Cardiac septum (tissue), 1 donor: ENCODE measurements at regions not wholly inside any gene's neighbourhood (a gene's known extent, or its start where the extent isn't known, plus 50 kb on each side); places are given as distances from the start of the nearest gene placed in this dataset.
"Not testable (repeated sequence)": the region's sequence is repeated elsewhere in the genome, so short reads cannot be mapped to it uniquely, and the experiment has no call there.

ENCODE experiments used
- DNase-seq: peaks from one replicate; pipeline ENCODE4 v3.0.0-alpha.2; 2020; ENCODE audit warnings: low spot score
- intact Hi-C: fragments of 100-400 bp; cut with DNase I; formaldehyde crosslinking; loops from one replicate; pipeline ENCODE4 v1.14.0; 2022
- donor health status: DM: no; HTN: no; CAD: no.

DNA sequence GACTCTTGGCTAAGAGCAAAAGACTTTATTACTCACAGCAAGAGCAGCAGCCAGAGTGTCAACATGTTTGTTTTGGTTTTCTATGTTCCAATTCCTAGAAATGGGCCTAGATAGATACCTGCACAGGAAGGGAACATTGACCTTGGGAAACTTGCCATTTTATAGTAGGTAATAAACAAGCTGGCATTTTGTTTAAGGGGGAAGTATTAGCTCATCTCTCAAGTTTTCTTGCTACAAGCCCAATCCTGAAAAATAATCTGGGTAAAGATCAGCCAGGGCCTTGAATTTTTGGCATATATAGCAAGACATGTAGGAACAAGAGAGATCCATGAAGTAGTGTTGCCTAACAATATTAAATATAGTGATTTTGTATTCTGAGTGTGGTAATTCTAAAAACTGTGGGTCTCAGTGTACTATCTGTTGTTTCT lies 51.4 kb upstream of the RGL1 start:
- intact Hi-C loops = no loop called here
- no peak for DNase-seq

DNA sequence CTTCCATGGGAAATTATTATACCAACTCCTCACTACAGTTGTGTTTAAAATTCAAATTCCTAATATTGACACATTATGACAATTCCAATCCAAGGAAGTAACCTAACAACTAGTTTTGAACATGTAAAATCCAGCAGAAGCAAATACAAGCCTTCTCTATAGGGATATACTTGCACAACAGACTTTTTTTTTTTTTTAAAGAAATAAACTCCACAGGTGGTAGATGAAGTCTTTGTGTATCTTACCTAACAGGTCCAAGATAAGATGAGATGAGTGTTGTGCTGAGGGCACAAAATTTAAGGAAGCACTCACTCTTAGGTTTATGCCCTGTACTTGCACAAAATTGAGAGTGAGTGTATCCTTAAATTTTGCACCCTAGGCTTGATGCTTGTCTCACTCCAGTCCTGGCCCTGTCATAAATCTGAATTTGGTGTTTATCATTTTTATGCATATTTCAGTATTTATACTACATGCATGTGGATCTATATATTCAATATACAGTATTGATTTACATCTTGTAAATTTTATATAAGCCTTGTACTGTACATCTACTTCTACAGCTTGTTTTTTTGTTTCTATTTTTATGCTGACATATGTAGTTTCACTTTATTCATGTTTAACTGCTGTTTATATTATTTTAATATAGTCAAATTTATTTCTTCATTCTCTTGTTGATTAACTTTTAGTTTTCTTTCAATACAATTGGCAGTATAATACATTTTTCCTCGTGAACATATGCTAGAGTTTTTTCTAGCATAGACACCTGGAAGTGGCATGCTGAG lies 60.6 kb upstream of the RGL1 start:
- intact Hi-C loops = no loop called here
- DNase-seq = no peak

DNA sequence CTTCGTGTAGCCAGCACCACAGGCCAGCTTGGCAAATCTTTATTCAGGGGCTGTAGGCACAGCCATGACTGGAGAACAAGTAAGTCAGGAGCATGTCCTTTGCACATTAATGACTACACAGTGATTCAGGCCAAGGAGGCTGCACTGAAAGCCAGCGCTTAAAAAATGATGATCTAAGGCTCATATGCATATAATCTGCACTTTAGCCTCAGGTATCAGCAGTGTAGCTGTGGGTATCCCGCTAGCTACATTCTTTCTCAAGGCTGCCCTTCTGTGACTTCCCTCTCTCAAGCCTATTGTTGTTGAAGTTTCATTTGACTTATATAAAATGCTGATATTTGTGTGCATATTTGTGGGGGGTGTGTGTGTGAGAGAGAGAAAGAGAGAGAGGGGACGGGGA lies 62.6 kb upstream of the RGL1 start:
- DNase-seq = no peak
- intact Hi-C loops = no loop called here

DNA sequence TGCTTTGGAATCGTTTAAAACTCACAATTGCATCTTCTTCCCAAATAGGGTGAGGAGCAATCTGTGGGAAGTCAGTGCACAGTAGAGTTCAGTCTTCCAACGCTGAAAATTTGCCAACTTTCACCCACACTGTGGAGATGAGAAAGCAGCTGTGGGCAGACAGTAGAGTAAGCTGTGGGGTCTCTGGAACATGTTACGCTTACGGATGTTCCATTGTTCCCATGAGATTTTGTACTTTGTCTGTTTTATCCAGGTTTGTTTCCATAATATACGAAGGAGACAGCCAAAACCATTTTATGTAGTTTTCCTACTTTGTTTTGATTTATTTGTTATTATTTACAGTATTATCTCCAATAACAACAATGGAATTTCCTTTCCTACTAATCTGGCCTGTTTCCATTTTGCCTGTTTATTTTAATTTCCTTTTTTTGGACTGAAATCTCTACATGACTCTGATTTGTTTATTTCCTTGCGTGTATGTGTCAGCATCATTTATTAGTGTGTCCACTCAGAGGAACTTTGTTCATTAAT lies 65.1 kb upstream of the RGL1 start:
- intact Hi-C loops = no loop called here

DNA sequence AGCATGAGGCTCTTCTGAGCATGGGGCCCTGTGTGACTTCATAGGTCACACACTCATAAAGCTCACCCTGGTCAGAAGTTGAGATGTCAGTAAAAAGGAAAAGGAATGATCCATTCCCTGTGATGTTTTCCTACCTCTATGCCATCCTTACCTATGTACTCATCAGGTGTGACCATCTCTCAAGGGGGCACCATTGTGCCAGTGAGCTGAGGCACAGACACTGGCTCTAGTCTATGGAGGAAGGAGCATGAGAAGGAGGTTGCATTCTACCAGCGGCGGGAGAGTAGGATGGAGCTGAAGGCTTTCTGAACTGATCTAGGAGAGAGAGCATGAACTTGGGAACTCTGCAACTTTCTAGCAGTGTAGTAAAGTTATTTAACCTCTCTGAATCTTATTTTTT lies 65.8 kb upstream of the RGL1 start:
- DNase-seq = no peak
- intact Hi-C loops = no loop called here

More for the DNA sequence above, 65.1 kb upstream of the RGL1 start:
- no peak for DNase-seq

DNA sequence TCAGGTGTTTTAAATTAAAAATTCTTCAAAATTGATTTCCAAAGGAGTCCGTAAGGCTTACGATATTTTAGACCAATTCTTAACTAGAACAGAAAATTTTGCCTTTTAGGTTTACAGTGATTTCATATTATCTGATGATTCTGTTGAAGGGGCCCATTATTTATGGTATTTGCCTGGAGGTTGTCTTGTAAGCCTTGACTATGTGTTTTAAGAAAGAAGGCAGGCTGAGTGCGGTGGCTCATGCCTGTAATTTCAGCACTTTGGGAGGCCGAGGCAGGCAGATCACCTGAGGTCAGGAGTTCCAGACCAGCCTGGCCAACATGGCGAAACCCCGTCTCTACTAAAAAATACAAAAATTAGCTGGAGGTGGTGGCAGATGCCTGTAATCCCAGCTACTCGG lies 67.0 kb upstream of the RGL1 start:
- intact Hi-C loops, DNase-seq: not testable (repeated sequence)

DNA sequence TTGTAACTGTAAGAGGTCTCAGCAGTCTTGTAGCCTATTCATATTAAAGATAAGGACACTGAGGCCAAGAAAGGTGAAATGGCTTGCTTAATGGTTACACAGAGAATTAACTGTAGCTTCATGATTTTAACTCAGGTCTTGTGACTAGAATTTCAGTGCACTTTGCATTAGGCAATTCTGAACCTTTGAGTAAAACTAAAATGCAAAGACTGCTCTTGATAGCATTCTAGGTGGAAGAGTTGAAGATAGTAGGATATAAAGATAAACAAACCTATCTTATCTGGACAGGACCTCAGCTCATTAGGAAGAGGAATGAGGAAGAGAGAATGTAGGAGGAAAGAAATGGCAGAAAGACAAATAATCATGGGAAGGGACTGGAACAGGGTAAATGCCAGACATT lies 68.6 kb upstream of the RGL1 start:
- no peak for DNase-seq
- intact Hi-C loops = no loop called here

DNA sequence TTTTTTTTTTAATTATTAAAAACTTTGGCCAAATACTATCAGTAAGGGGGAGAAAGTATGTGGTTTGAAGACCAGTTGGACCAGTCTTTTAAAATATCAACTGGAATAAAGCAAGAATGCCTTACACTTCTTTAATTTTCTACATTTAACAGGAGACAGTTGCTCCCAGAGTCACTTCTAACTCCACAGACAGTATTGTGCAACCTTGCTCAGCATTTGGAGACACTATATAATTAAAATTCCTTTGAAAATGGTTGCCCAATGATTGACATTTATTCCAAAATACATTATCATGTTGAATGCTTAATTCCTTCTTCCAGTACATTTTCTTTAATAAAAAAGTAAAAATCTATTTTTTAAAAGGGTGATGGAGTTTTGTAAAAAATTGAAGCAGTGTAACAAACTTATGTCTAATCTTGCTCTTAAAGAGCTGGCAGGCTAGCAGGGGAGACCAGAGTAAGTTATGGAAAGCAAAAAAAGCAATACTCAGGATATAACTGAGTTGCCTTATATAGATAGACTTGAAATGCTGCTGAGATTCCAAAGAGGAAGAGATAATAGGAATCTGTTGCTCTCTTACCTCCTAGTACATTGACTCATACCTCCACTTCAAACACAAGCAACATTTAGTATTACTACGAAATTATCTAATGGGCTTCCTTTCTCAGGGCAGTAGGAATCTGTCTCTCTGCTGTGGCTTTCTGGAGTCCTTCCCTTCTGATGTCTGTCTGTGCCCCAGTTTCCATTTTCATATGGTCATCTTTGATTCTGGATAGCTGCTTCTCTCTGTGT lies 69.7 kb upstream of the RGL1 start:
- DNase-seq = no peak
- intact Hi-C loops = no loop called here

DNA sequence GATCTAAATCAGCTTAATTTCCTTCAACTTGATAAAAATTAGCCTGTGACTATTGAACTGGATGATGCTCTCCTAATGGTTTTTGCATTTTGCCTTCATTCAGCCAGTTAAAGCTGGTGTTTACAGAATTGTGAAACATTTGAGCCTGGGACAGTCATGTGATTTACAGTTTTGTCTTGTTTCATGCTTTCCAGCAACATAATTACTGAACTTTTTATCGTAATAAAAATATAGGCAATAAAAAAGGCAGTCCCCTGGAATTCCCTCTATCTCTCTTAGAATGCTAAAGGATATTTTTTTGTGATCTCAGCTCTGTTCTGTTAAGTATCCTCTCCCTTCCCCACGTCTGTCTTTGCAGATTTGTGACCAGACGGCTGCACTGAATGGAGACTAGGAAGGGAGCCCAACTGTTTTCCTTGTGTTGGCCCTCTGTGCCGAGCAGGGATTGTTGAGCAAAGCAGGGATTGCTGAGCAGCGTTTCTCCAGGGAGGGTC lies 70.3 kb upstream of the RGL1 start:
- DNase-seq = no peak
- intact Hi-C loops = no loop called here

DNA sequence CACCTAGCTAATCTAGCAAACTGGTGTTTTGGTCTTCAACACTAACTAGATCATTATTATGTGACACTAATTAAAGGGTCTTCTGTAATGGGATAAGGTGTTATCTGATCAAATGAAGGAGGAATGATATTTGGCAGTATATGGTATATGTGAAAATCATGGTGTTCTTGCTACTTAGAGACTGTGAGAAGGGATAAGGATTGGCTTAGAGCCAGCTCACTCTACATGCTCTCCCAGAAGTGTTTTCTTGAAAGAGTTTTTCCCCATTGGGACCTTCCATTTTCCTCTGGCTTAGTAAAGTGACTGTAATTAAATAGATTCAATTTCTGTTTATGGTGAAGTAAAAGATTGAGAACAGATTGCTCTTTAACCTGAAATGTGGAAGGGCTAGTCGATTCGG lies 71.2 kb upstream of the RGL1 start:
- intact Hi-C loops = no loop called here
- no peak for DNase-seq

DNA sequence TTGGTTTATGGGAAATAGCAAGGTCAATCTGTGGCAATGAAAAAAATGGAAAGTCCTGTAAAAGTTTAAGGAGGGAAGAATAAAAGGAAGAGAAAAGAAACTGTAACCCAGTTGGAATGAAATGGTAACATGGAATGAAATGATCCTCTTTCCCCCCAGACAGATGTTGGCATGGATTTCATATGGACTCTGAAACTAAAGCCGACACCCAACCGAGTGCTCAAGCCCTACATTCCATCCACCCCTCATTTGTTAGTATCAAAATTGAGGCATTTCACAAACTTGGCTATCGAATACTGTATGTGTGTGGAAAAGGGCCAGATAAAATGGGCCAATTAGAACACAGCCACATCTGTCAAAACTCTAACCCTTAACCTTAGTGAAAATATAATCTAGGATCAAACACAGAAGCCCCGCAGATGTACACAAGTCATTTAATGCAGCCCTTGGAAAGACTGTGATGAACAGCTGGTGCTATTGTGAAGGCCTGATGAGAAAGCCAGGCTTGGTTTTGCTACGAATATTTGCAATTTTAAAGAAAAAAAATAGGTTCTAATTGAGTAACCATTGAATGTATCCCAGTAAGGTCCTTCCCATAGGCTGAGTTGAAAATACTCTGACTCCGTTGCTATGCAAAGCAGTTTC lies 72.6 kb upstream of the RGL1 start:
- intact Hi-C loops = no loop called here
- no peak for DNase-seq

DNA sequence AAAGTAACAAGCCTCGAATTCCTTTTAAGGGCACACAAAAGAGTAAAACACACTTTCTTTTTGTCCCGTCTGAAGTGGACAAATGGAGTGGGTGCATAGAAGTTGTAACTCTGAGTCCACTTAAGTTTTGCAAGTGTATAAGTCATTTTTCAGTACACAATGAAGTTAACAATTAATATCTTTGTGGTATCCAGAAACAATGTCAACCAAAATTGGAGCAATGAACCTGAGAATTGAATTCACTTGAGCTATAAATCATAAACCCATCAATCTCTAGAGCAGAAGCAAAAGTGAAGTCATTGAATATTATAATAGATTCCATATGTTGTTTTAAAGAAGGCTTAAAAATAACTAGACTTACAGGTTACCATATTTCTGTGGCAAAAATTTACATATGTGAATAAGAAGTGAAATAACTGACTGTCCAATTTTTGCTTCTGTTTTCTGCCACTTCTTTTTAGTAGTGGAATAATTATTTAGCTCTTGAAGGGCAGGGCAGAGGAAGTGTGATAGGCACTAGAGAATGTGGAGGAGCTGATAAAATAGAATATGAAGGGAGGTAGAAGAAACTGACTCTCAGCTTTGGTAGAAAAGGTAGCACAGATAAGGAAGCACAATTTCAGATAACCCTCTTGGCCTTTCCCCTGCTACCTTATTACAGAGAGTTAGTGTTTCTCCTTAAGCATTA lies 73.9 kb upstream of the RGL1 start:
- no peak for DNase-seq
- intact Hi-C loops = no loop called here

DNA sequence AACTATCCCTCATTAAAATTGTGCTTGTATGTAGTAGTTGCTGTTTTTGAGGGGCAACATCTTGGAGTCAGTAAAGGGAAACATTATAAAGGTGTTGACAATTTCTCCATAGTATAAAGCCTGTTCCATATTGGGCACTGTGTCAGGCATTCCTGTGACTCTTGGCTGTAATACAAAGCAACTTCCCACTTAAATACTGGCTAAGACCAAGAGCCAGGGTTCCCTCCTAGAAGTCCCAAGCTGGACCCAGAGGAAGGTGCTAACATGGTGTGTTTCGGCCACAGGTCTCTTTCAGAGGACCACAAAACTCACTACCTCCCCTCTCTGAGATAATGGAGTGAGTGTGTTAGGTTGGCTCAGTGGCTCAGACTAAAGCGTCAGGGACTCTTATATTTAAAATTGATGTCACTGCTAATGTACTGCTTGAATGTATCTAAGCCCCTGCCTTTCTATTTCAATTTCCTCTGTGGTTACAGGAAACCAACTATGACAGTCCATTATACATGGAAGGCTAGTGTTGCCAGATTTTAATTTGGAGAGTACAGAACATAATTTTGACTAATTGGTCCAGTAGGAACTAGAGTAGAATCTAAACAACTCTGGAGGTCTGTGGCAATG lies 74.7 kb upstream of the RGL1 start:
- intact Hi-C loops = no loop called here
- no peak for DNase-seq

DNA sequence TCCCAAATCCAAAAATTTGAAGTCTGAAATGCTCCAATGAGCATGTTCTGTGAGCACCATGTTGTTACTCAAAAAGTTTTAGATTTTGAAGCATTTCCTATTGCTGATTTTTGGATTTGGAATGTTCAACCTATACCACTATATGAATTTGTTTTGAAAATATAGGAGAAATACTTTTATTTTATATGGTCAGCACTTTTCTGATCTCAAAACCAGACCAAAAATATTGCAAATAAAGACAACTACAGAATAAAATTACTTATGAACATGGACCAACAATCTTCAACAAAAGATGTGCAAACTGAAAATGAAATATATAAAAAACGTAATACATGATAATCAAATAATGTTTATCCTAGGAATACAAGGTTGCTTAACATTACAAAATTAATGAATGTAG lies 73.7 kb upstream of the APOBEC4 start:
- intact Hi-C loops = no loop called here
- no peak for DNase-seq

DNA sequence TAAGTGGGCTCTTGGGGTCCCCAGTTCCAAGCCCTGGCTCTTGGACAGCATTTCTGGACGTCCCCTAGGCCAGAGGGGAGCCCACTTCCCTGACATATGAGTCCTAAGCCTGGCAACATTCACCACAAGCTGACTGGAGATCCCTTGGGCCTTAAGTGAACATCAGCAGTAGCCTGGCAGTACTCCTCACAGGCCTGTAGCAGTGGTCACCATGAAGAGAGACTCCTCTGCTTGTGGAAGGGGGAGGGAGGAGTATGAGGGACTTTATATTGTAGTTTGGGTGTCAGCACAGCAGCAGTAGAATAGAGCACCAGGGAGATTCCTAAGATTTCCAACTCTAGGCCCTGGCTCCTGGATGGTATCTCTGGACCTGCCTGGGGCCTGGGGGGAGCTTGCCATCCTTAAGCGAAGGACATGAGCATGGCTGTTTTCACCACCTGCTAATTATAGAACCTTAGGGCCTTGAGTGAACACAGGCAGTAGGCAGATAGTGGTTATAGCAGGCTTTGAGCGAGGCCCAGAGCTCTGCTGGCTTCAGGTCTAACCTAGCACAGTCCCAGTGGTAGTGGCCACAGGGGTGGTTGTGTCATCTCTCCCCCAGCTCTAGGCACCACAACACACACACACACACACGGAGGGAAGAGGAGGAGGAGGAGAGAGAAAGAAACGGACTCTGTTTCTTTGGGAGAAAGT lies 71.4 kb upstream of the APOBEC4 start:
- no peak for DNase-seq
- intact Hi-C loops = loop anchor here (1.0 kb wide), 1 partner anchor 12 kb away; no protein-coding TSS in a partner anchor

DNA sequence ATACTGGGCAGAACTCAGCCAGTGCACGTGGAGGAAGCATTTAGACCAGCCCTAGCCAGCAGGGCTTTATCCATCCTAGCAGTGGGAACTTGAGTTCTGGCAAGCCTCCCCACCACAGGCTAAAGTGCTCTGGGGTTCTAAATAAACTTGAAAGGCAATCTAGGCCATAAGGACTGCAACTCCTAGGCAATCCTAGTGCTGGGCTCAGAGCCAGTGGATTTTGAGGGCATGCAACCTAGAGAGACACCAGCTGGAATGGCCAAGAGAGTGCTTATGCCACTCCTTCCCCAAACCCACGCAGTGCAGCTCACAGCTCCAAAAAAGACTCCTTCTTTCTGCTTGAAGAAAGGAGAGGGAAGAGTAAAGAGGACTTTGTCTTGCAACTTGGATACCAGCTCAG lies 70.5 kb upstream of the APOBEC4 start:
- no peak for DNase-seq
- intact Hi-C loops = no loop called here

DNA sequence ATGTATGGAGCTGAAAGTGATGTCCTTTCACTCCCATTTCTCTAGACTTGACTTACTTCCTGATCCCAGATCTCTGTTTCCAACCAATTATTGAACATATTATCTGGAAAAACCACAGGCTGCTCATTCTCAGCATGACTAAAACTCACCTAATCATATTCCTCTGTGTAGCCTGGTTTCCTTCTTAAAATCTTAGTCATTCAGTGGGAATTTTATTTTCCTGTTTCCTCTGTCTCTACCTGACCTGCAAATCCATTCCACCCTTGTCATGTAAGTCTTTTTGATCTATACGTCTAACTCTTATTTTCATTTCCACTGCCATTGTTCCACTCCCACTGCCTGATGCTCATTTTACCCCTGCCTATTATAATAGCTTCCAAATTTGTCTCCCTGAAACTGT lies 67.9 kb upstream of the APOBEC4 start:
- no peak for DNase-seq
- intact Hi-C loops = no loop called here

DNA sequence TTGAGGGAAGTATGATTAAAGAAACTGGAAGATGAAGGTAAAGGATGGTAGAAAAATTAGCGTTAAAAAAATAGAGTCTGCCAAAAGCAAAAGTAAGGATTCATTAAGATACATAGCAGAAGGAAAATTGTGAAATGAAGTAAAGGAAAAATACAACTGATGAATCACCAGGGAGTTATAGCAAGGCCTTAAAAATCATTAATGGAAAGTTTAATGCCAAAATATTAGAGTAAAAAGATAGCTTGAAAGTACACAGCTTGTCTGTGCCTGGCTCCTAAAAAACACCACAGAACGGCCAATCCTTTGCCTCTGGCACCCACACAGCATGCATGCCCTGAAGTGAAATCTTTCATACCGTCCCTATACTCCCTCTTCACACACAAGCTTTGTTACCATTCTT lies 66.9 kb upstream of the APOBEC4 start:
- no peak for DNase-seq
- intact Hi-C loops = no loop called here

DNA sequence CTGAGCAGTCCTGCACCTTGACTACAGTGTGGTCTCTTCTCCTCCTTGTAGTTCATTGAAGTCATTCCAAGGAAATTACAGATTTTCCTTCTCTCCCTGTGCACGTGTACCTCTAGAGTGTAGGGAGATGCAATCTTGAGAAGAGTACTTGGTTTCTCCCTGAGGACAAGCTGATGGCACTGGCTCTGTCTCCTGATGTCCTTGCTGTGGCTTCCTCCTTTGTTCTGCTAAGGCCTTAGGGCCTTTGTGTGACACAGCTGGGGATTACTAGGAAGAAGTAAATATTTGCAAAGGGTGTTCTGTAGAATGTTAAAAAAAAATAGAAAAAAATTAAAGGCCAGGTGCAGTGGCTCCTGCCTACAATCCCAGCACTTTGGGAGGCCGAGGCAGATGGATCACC lies 66.2 kb upstream of the APOBEC4 start:
- intact Hi-C loops = no loop called here
- no peak for DNase-seq
